Transverse colon (tissue), 3 donors: ENCODE measurements at regions not wholly inside any gene's neighbourhood (a gene's known extent, or its start where the extent isn't known, plus 50 kb on each side); places are given as distances from the start of the nearest gene placed in this dataset.

Experiments used
- CTCF ChIP-seq, 5 experiments: fragments of 200-600 bp in 3 of 5; fragments of 450-650 bp in 2 of 5; sonication (generic) in 3 of 5; IDR thresholded peaks; 1 replicate in 2 of 5; 2 replicates in 3 of 5; pipeline ENCODE4 v1.5.1; 2016 to 2017; ENCODE audit warnings: antibody characterized with exemption in 5 of 5, inconsistent platforms in 3 of 5, mild to moderate bottlenecking in 2 of 5, moderate library complexity in 1 of 5
- POLR2A ChIP-seq: fragments of 450-650 bp; IDR thresholded peaks from one replicate; pipeline ENCODE4 v1.6.1; 2016; ENCODE audit warnings: antibody characterized with exemption, mild to moderate bottlenecking, moderate library complexity

- TF ChIP-seq CTCF (IDR thresholded peaks at IDR 0.05) (no peak), POLR2A (no peak)
These were observed 101.7 kb upstream of the PAX6 start for GRCh38 chr11:31912808-31913207.
